Thymus (tissue), 11 donors: ENCODE measurements at regions not wholly inside any gene's neighbourhood (a gene's known extent, or its start where the extent isn't known, plus 50 kb on each side); places are given as distances from the start of the nearest gene placed in this dataset.

ENCODE experiments used
- DNase-seq, 9 donors: peaks; one replicate each; pipeline ENCODE4 v3.0.0-alpha.2; 2013; ENCODE audit warnings: low spot score in 9 of 9, low read depth in 6 of 9, missing footprints in 1 of 9
- H3K27ac ChIP-seq, 2 donors: one replicate each; pipeline ENCODE4 v1.5.1; 2013; ENCODE audit warnings: control low read depth in 1 of 2, low read depth in 1 of 2, low read length in 1 of 2, mild to moderate bottlenecking in 1 of 2, moderate library complexity in 1 of 2
- H3K27me3 ChIP-seq, 2 donors: one replicate each; pipeline ENCODE4 v1.5.1; 2013; ENCODE audit warnings: low read length in 1 of 2; ENCODE audit not compliant: control insufficient read depth in 2 of 2, insufficient read depth in 1 of 2
- H3K36me3 ChIP-seq, 2 donors: one replicate each; pipeline ENCODE4 v1.5.1; 2013; ENCODE audit warnings: low read length in 1 of 2, mild to moderate bottlenecking in 1 of 2, moderate library complexity in 1 of 2; ENCODE audit not compliant: control insufficient read depth in 2 of 2, insufficient read depth in 2 of 2
- H3K4me1 ChIP-seq, 2 donors: one replicate each; pipeline ENCODE4 v1.5.1; 2013; ENCODE audit warnings: low read length in 2 of 2; ENCODE audit not compliant: control insufficient read depth in 2 of 2, insufficient read depth in 2 of 2
- H3K4me3 ChIP-seq, 2 donors: one replicate each; pipeline ENCODE4 v1.5.1; 2013; ENCODE audit warnings: low read length in 2 of 2, control low read depth in 1 of 2, mild to moderate bottlenecking in 1 of 2
- H3K9me3 ChIP-seq, 2 donors: one replicate each; pipeline ENCODE4 v1.5.1; 2013; ENCODE audit warnings: low read length in 1 of 2, mild to moderate bottlenecking in 1 of 2; ENCODE audit not compliant: control insufficient read depth in 2 of 2, insufficient read depth in 1 of 2
- WGBS: extraction: QIAGEN DNeasy Blood & Tissue Kit; methylation state at CpG from one replicate; pipeline ENCODE4 v1.1.7; 2013; 5-methylcytosine and 5-hydroxymethylcytosine counted together
- donor health status: healthy.

GRCh38 chr20:22429175-22430153 lies 154.9 kb downstream of the FOXA2 start:
- Histone ChIP-seq H3K27me3 (peaks cover 0 to 10% of the 10 kb centered on the region in 2 donors), H3K27ac (no peak overlapping the region), H3K4me3 (no peak overlapping the region), H3K9me3 (no peaks in the 10 kb centered on the region), H3K4me1 (no peaks in the 10 kb centered on the region), H3K36me3 (no peaks in the 10 kb centered on the region)
- 94% methylated on average over 10 of the region's 10 CpGs for WGBS
- DNase-seq = no peak

- no peaks in the 10 kb centered on the region for H3K4me1 ChIP-seq
- no peaks in the 10 kb centered on the region for H3K9me3 ChIP-seq
- peaks cover 0 to 10% of the 10 kb centered on the region in 2 donors for H3K27me3 ChIP-seq
- no peaks in the 10 kb centered on the region for H3K36me3 ChIP-seq
- no peak overlapping the region for H3K27ac ChIP-seq
- DNase-seq = no peak
- no peak overlapping the region for H3K4me3 ChIP-seq
- 92% methylated on average over 3 of the region's 3 CpGs for WGBS
Measured at GRCh38 chr20:22428051-22428450, 156.3 kb downstream of the FOXA2 start.

GRCh38 chr20:22426772-22427171 lies 157.6 kb downstream of the FOXA2 start:
- no peak overlapping the region for H3K27ac ChIP-seq
- no peak overlapping the region for H3K4me3 ChIP-seq
- peaks cover 0 to 10% of the 10 kb centered on the region in 2 donors for H3K27me3 ChIP-seq
- 91% methylated on average over 2 of the region's 2 CpGs for WGBS
- no peaks in the 10 kb centered on the region for H3K4me1 ChIP-seq
- no peaks in the 10 kb centered on the region for H3K36me3 ChIP-seq
- DNase-seq = no peak
- no peaks in the 10 kb centered on the region for H3K9me3 ChIP-seq

GRCh38 chr20:22425344-22426295 lies 158.8 kb downstream of the FOXA2 start:
- DNase-seq = no peak
- no peak overlapping the region for H3K4me3 ChIP-seq
- WGBS = 94% methylated on average over 5 of the region's 5 CpGs

GRCh38 chr20:22423190-22423832 lies 161.1 kb downstream of the FOXA2 start:
- Histone ChIP-seq H3K4me3 (no peak overlapping the region), H3K27ac (no peak overlapping the region), H3K9me3 (no peaks in the 10 kb centered on the region), H3K27me3 (no peaks in the 10 kb centered on the region), H3K36me3 (no peaks in the 10 kb centered on the region), H3K4me1 (no peaks in the 10 kb centered on the region)
- WGBS = 86% methylated on average over 6 of the region's 6 CpGs
- no peak for DNase-seq

More at GRCh38 chr20:22425344-22426295, 158.8 kb downstream of the FOXA2 start:
- Histone ChIP-seq H3K4me1 (no peaks in the 10 kb centered on the region), H3K36me3 (no peaks in the 10 kb centered on the region), H3K9me3 (no peaks in the 10 kb centered on the region), H3K27me3 (peaks cover 0 to 7% of the 10 kb centered on the region in 2 donors), H3K27ac (no peak overlapping the region)

- H3K4me3 ChIP-seq = no peak overlapping the region
- H3K27ac ChIP-seq = no peak overlapping the region
- no peaks in the 10 kb centered on the region for H3K27me3 ChIP-seq
- H3K4me1 ChIP-seq = no peaks in the 10 kb centered on the region
- no peaks in the 10 kb centered on the region for H3K9me3 ChIP-seq
- H3K36me3 ChIP-seq = no peaks in the 10 kb centered on the region
- 97% methylated on average over 3 of the region's 3 CpGs for WGBS
- DNase-seq = no peak
Measured at GRCh38 chr20:22420116-22420598, 164.2 kb downstream of the FOXA2 start.

- no peaks in the 10 kb centered on the region for H3K9me3 ChIP-seq
- no peak for DNase-seq
- no peaks in the 10 kb centered on the region for H3K27me3 ChIP-seq
- H3K36me3 ChIP-seq = no peaks in the 10 kb centered on the region
- H3K4me3 ChIP-seq = no peak overlapping the region
- no peak overlapping the region for H3K27ac ChIP-seq
- H3K4me1 ChIP-seq = no peaks in the 10 kb centered on the region
- 93% methylated on average over 2 of the region's 2 CpGs for WGBS
Measured at GRCh38 chr20:22418738-22419137, 165.6 kb downstream of the FOXA2 start.

GRCh38 chr20:22414305-22414742 lies 170.0 kb downstream of the FOXA2 start:
- H3K36me3 ChIP-seq = no peaks in the 10 kb centered on the region
- no peak overlapping the region for H3K4me3 ChIP-seq
- H3K27ac ChIP-seq = no peak overlapping the region
- H3K27me3 ChIP-seq = no peaks in the 10 kb centered on the region
- WGBS = 56% methylated on average over 4 of the region's 4 CpGs
- H3K9me3 ChIP-seq = no peaks in the 10 kb centered on the region
- H3K4me1 ChIP-seq = no peaks in the 10 kb centered on the region
- no peak for DNase-seq
